ENCODE measurements at regions not wholly inside any gene's neighbourhood (a gene's known extent, or its start where the extent isn't known, plus 50 kb on each side); places are given as distances from the start of the nearest gene placed in this dataset.

DNA sequence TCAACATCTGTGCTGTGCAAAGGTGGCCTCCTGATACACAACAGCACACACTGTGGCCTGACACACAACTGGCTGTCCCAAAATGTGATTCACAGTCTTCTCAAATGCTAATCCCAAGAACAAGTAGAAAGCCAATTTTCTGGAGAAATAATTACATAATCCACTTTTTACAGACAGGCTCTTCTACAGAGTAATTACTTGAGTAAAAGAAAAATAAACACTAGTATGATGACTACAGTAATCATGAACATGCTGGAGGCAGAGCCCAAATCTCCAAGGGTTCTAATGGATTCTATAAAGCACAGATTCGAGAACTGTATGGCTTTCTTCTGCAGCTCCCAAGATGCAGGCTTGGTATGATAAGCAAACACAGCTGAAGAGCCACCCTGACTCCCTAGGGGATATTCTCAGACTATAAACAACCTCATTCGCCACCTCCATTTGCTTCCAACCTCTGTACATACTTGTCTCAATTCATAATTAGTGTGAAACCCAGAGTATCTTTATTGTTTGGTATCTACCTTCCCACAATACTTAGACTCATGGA is 81.9 kb downstream of the SIPA1L2 start:
- H3K9me3 Mint-ChIP-seq, result no peaks in the 10 kb centered on the region
- no peaks in the 10 kb centered on the region for H3K36me3 Mint-ChIP-seq
- no peaks in the 10 kb centered on the region for H3K4me1 Mint-ChIP-seq
- no peak for DNase-seq
- no peak overlapping the region for H3K27ac Mint-ChIP-seq
- CTCF ChIA-PET, result no interaction called here
- peaks cover 12% of the 10 kb centered on the region for H3K27me3 Mint-ChIP-seq
- no peak overlapping the region for H3K4me3 Mint-ChIP-seq

DNA sequence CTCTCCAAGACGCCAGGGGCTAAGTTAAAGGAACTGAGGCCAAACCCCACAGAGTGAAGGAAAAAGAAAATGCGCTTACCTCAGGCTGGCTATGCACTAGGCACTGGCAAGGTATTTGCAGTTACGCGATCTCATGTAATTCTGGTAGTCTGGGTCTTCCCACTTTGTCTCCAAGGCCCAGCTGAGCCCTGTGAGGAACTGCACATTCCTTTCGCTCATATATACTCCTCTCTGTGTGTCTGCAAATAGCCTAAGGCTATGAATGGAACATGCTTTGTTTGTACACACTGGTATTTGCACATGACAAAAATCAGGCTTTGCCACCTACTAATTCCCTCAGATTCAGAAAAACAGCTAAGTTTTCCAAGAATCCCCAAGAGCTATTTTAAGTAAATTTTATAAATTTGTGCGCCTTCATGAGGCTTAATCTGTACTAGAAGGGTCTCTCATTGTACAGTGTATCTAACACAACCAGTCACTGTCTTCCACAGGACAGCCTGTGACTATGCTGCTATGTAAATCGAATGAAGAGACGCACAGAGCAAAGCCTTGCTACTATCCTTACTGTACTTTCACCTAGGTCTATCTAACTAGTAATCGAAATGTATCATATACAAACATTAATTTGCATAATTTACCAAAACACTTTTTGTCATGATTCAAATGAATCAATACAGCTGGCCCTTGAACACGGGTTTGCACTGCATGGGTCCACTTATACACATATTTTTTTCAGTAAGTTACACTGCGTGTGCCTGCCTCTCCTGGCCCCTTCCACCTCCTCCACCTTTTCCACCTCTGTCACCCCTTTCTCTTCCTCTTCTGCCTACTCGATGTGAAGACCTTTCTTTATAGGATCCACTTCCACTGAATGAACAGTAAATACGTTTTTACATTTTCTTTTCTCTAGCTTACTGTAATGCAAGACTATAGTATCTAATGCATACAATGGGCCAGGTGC is 87.0 kb downstream of the SIPA1L2 start:
- Mint-ChIP-seq H3K36me3 (no peaks in the 10 kb centered on the region), H3K4me1 (no peaks in the 10 kb centered on the region), H3K9me3 (no peaks in the 10 kb centered on the region), H3K27ac (no peak overlapping the region), H3K4me3 (no peak overlapping the region), H3K27me3 (peaks cover 3% of the 10 kb centered on the region)
- CTCF ChIA-PET, result no interaction called here
- no peak for DNase-seq

DNA sequence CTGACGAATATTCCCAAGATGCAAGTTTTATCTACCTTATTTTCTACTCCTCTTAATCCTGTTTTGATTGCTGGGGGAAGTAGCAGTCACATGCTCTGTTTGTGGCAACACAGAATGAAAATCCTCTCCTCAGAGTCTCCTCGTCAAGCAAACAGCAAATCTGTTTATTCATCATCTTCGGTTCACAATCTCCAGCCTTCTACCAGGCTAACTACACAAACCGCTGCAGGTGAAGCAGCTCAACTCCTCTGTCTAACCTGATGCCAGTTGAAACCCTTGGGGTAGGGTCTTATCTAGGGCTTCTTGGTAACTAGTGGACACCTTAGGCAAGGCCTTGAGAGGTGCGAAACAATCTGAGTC is 91.0 kb downstream of the SIPA1L2 start:
- no peak overlapping the region for H3K4me3 Mint-ChIP-seq
- H3K36me3 Mint-ChIP-seq, result no peaks in the 10 kb centered on the region
- no peaks in the 10 kb centered on the region for H3K9me3 Mint-ChIP-seq
- H3K4me1 Mint-ChIP-seq, result no peaks in the 10 kb centered on the region
- DNase-seq, result no peak
- peaks cover 7% of the 10 kb centered on the region for H3K27me3 Mint-ChIP-seq
- CTCF ChIA-PET, result no interaction called here
- H3K27ac Mint-ChIP-seq, result no peak overlapping the region

DNA sequence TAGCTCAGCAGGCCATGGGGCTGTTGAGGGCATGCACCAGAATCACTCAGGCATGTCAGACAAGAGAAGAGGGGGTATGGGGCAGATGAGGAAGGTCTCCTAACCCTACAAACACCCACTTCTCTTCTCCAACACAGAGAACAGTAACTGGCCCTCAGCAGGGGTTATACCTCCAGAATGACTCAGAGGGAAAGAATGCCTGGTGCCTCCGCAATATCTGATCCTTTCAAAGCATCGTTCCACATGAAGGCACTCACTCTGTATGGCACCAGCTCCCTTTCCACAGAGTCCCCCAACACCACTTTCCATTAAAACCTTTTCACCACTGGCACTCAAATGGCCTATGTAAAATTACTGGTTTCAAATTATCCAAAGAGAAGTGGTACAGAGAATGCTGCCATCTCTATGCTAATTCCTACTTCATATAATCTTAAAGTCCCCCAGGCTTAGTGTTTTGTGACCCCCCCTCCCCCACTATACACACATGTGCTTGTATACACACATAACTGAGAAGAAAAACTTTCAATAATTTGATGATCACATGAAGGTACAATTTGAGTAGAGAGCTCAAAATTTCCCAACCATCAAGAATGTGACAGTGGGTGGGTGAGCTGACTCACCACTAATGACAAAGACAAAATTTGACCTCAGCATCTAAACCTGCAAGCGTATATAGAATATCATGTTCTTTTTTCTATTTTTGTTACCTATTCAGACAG is 91.5 kb downstream of the SIPA1L2 start:
- Mint-ChIP-seq H3K36me3 (no peaks in the 10 kb centered on the region), H3K27me3 (peaks cover 7% of the 10 kb centered on the region), H3K4me3 (no peak overlapping the region), H3K27ac (no peak overlapping the region), H3K4me1 (no peaks in the 10 kb centered on the region), H3K9me3 (no peaks in the 10 kb centered on the region)
- no peak for DNase-seq
- CTCF ChIA-PET, result interaction anchor here (0.8 kb wide), 1 partner anchor 41 kb away, joined by 3 read pairs; no protein-coding TSS in a partner anchor

DNA sequence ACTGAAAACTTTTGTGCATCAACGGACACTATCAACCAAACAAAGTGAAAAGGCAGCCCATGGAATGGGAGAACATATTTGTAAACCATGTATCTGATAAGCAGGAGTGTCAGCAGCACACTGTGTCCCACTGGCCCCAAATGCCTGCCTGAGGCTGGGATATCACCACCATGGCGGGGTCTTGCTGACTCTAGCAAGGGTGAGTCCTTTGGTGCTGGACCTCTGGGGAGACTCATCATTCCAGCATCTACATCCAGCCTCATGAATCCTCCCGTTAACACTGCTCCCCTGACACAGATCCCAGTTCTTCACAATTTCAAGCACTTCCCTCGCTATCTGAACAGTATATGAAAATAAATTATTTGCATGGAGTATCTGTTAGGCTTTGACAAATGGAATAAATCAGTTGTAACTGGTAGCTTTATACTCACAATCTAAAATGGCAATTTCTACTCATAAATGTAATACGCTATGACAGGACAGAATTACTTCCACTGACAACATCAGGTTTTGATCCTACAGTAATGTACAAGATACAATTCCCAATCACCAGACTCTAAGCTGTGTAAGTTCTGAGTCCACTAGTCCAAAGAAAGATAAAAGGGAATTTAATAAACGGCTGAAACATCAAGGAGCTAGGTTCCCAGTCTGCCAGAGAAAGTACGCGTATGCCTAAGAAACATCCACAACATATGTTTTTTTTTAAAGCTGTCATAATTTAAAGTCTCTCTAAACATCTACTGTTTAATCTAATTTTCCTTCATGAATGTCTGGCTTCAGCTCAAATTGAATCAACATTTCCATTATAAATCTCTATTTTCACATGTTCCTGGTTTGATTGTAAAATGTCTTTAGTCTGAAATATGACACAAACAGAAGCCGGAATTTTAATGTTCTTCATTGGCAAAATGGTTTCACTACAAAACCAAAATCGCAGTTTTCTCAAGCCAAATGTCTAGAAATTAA is 95.1 kb downstream of the SIPA1L2 start:
- Mint-ChIP-seq H3K27me3 (peaks cover 3% of the 10 kb centered on the region), H3K9me3 (no peaks in the 10 kb centered on the region), H3K36me3 (no peaks in the 10 kb centered on the region), H3K27ac (no peak overlapping the region), H3K4me3 (no peak overlapping the region), H3K4me1 (no peaks in the 10 kb centered on the region)
- no peak for DNase-seq
- CTCF ChIA-PET, result no interaction called here

DNA sequence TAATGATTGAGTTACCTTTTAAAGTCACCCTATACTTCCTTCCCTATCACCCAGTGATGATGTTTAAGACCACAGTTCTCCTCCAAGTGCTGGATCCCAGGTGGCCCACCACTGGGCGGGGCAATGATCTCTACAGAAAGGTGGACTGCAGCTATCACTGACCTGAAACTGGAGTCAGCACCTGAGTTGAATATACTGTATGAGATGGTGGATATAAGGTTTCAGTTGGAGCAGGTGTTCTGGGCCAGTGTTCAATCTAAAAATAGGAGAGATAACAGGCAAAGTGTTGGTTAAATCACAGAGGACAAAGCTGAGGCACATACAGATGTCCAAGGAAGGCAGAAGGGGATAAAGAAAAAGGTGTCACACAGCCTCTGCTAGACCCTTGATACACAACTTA is 96.6 kb downstream of the SIPA1L2 start:
- peaks cover 3% of the 10 kb centered on the region for H3K27me3 Mint-ChIP-seq
- no peaks in the 10 kb centered on the region for H3K9me3 Mint-ChIP-seq
- CTCF ChIA-PET, result interaction anchor here (0.5 kb wide), 1 partner anchor 23 kb away, joined by 3 read pairs; no protein-coding TSS in a partner anchor
- H3K36me3 Mint-ChIP-seq, result no peaks in the 10 kb centered on the region
- DNase-seq, result no peak
- no peak overlapping the region for H3K4me3 Mint-ChIP-seq
- peaks cover 8% of the 10 kb centered on the region for H3K4me1 Mint-ChIP-seq
- no peak overlapping the region for H3K27ac Mint-ChIP-seq

DNA sequence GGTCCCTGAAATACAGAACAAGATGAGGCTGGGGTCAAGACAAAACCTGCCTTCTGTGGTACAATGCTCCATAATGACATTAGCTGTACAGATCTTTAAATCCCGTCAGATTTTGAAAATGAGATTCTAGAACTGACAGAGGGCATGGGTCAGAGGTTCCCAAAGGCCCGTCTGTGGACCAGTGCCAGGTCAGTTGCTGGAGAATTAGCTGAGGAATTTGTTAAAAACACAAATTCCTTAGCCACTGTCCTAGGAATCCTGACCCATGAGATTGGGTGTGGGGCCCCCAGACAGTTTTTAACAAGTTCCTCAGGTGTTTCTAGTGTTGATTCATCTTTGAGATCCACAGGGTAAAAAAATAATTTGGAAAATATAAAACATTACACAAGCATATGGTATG is 97.0 kb downstream of the SIPA1L2 start:
- Mint-ChIP-seq H3K36me3 (no peaks in the 10 kb centered on the region), H3K27ac (no peak overlapping the region), H3K9me3 (no peaks in the 10 kb centered on the region), H3K27me3 (peaks cover 3% of the 10 kb centered on the region), H3K4me3 (no peak overlapping the region), H3K4me1 (peaks cover 9% of the 10 kb centered on the region)
- CTCF ChIA-PET, result interaction anchor here (0.5 kb wide), 1 partner anchor 23 kb away, joined by 3 read pairs; no protein-coding TSS in a partner anchor
- DNase-seq, result no peak

DNA sequence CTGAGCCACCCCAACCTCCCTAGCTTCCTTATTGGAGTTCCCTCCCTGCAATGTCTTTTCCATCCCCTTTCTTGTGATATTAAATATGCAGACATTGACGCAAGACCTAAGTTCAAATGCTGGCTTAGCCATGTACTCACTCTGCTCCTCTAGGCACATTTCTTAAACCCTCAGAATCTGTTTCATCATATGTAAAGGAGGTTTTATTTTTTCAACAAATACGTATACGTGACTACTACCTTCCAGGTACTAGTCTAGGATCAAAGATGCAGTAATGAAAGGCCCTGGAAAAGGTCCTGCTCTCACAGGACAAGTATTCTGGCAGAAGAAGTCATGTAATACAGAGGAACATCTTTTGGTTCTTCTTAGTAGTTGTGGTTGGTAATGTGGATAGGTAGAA is 98.6 kb downstream of the SIPA1L2 start:
- H3K27ac Mint-ChIP-seq, result no peak overlapping the region
- no peak for DNase-seq
- H3K9me3 Mint-ChIP-seq, result no peaks in the 10 kb centered on the region
- CTCF ChIA-PET, result no interaction called here
- no peak overlapping the region for H3K4me3 Mint-ChIP-seq
- no peaks in the 10 kb centered on the region for H3K36me3 Mint-ChIP-seq
- peaks cover 3% of the 10 kb centered on the region for H3K27me3 Mint-ChIP-seq
- peaks cover 9% of the 10 kb centered on the region for H3K4me1 Mint-ChIP-seq

DNA sequence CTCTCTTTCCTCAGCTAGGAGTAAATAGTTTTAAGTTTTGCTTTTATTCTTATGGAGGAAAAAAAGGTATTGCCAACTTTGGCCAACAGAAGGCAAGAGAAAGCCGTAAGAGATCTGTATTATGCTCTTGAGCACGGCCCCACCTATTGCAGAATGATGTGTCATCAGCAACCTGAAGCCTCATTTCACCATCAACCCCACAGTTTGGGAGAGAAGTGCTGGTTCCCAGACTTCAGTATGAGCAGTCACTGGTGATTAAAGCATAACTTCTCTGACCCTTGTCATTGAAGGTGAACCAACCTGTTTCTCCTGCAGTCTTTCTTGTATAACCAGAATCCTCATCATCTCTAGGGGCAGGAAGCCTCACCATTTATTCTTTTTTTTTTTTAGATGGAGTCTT is 100.2 kb downstream of the SIPA1L2 start:
- CTCF ChIA-PET, result interaction anchor here (1.3 kb wide), 1 partner anchor 98 kb away, joined by 4 read pairs; no protein-coding TSS in a partner anchor

DNA sequence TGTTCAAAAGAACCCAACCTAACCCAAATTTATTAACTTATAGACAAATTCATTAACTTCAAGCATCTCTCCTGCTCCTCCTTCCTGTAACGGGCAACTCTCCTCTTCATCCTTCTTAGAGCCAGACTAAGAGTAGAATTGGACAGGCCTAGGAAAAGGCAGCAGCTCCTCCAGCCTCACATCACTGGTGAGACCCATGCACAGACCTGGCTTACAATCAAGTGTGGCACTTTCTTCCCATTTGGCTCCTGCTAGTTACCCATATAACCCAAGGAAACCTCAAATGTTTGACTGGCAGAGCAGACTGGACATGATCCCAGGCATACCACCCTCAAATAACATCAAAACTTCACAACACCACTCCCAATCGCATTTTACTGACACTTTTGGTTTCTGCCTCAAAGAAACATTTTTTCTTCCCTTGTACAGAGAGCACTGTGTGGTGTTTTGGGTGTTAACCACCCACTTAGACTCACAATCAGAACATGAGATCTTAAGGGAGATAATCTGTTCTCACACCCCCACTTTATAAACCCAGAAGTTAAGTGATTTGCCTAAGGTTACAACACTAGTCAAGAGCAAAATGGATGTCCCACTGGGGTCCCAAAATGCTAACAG is 101.4 kb downstream of the SIPA1L2 start:
- DNase-seq, result no peak

More for the DNA sequence above, 100.2 kb downstream of the SIPA1L2 start:
- Mint-ChIP-seq H3K4me3 (no peak overlapping the region), H3K27me3 (no peaks in the 10 kb centered on the region), H3K36me3 (no peaks in the 10 kb centered on the region), H3K27ac (no peak overlapping the region), H3K4me1 (peaks cover 9% of the 10 kb centered on the region), H3K9me3 (no peaks in the 10 kb centered on the region)
- DNase-seq, result no peak

DNA sequence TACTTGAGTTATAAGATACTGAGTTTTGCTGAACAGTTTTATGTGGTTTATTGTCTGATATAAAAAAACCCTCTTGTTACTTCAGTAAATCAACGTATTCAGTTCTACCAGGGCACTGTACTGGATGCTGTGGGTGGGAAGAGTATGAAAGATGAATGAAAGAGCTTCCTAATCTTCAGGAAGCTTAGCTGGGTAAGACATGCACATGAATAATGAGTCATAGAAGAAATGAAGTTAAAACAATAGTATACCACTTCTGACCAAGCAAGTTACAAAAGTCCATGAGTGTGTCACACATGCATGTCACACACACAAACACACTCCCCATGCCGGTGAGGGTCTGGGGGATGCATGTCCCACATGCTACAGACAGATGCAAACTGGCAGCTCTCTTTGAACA is 105.9 kb downstream of the SIPA1L2 start:
- Mint-ChIP-seq H3K27me3 (peaks cover 4% of the 10 kb centered on the region), H3K4me1 (peaks cover 7% of the 10 kb centered on the region), H3K9me3 (no peaks in the 10 kb centered on the region), H3K4me3 (no peak overlapping the region), H3K27ac (no peak overlapping the region), H3K36me3 (no peaks in the 10 kb centered on the region)
- CTCF ChIA-PET, result no interaction called here
- DNase-seq, result no peak

More for the DNA sequence above, 101.4 kb downstream of the SIPA1L2 start:
- Mint-ChIP-seq H3K9me3 (no peaks in the 10 kb centered on the region), H3K4me1 (peaks cover 9% of the 10 kb centered on the region), H3K27me3 (no peaks in the 10 kb centered on the region), H3K36me3 (no peaks in the 10 kb centered on the region), H3K4me3 (no peak overlapping the region), H3K27ac (peak overlapping the region; percentile 3)
- CTCF ChIA-PET, result interaction anchor here (1.3 kb wide), 1 partner anchor 99 kb away, joined by 4 read pairs; no protein-coding TSS in a partner anchor

DNA sequence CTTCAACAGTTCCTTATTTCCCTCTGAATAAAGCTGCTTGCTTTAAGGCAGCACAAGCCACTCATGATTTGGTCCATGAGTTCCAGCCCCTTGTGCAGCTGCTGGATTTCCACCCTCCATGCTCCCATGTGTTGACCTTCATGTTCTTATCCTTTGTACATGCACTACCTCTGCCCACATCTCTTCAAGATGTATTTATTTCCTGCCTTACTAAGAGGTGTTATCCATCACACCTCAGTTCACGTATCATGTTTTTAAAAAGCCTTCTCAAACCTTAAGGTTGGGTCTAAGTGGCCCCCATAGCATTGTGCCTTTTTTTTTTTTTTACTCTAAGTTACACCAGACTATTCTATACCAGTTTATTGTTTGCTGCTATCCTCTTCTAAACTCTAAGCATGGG is 107.7 kb downstream of the SIPA1L2 start:
- no peak overlapping the region for H3K27ac Mint-ChIP-seq
- DNase-seq, result no peak
- CTCF ChIA-PET, result no interaction called here

DNA sequence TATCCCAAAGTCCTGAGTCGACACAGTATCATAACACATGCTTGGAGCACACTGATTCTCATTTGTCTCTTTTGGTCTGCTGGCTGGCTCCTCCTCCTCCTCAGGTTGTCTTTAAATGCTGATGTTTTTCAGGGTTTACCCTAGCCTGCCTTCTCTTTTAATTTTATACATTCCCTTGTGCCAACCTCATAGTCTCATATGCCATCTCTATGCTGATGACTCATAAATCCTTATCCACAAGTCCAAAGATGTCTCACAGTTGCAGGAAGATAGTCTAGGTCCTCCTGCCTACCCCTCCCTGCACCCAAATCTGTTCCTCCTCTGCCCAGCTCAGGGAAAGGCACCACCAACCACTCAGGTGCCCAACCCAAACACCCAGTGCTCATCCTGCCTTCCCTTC is 108.3 kb downstream of the SIPA1L2 start:
- CTCF ChIA-PET, result interaction anchor here (1.3 kb wide), 1 partner anchor 106 kb away, joined by 3 read pairs; no protein-coding TSS in a partner anchor
- H3K27ac Mint-ChIP-seq, result no peak overlapping the region
- no peak overlapping the region for H3K4me3 Mint-ChIP-seq
- no peaks in the 10 kb centered on the region for H3K4me1 Mint-ChIP-seq
- H3K27me3 Mint-ChIP-seq, result peaks cover 4% of the 10 kb centered on the region
- no peaks in the 10 kb centered on the region for H3K9me3 Mint-ChIP-seq
- no peak for DNase-seq
- no peaks in the 10 kb centered on the region for H3K36me3 Mint-ChIP-seq

More for the DNA sequence above, 107.7 kb downstream of the SIPA1L2 start:
- H3K4me3 Mint-ChIP-seq, result no peak overlapping the region
- no peaks in the 10 kb centered on the region for H3K9me3 Mint-ChIP-seq
- no peaks in the 10 kb centered on the region for H3K4me1 Mint-ChIP-seq
- H3K36me3 Mint-ChIP-seq, result no peaks in the 10 kb centered on the region
- peaks cover 4% of the 10 kb centered on the region for H3K27me3 Mint-ChIP-seq

All from activated naive CD4-positive, alpha-beta T cell treated with anti-CD3 and anti-CD28 coated beads, Interleukin-2, amount 10 ng/mL, durations not matched to agents 7 days and 5 days (primary cell).